OCI-LY1 (cell line): ENCODE measurements at regions not wholly inside any gene's neighbourhood (a gene's known extent, or its start where the extent isn't known, plus 50 kb on each side); places are given as distances from the start of the nearest gene placed in this dataset.

Experiments
- CTCF ChIP-seq: fragments of 200-600 bp; sonication (generic), shearing (Covaris generic); IDR thresholded peaks from 2 replicates; pipeline ENCODE4 v1.5.1; 2017; ENCODE audit warnings: mild to moderate bottlenecking, antibody characterized with exemption, low read length, moderate library complexity, mixed read lengths
- EZH2 ChIP-seq: fragments of 200-600 bp; sonication (generic), shearing (Covaris generic); IDR thresholded peaks from 2 replicates; pipeline ENCODE4 v1.8.0; 2017; ENCODE audit warnings: borderline replicate concordance, mixed run types, mild to moderate bottlenecking, antibody characterized with exemption, low read length, moderate library complexity, mixed read lengths

GRCh38 chr22:48957311-48957986 lies 870.2 kb downstream of the BRD1 start:
- TF ChIP-seq CTCF = no peak
- no peak for TF ChIP-seq EZH2
